Left renal cortex interstitium (tissue), 4 donors: ENCODE measurements at regions not wholly inside any gene's neighbourhood (a gene's known extent, or its start where the extent isn't known, plus 50 kb on each side); places are given as distances from the start of the nearest gene placed in this dataset.
A peak's percentile ranks its signal among the peaks of the same experiment; 100 is the strongest.

Experiments
- DNase-seq, 4 donors: peaks; one replicate each; pipeline ENCODE4 v3.0.0-alpha.2; 2013; ENCODE audit warnings: low read depth in 4 of 4, low spot score in 2 of 4, missing footprints in 1 of 4

GRCh38 chr9:129476821-129477611 lies 143.9 kb downstream of the C9orf50 start:
- DNase-seq: no peak

GRCh38 chr9:129474740-129475404 lies 146.0 kb downstream of the C9orf50 start:
- DNase-seq: no peak

- no peak for DNase-seq
Observed at GRCh38 chr9:129473523-129474244, 147.2 kb downstream of the C9orf50 start.

GRCh38 chr9:129472651-129473102 lies 148.2 kb downstream of the C9orf50 start:
- no peak for DNase-seq

- no peak for DNase-seq
Observed at GRCh38 chr9:129471201-129472019, 149.5 kb downstream of the C9orf50 start.

- no peak for DNase-seq
Observed at GRCh38 chr9:129469988-129470316, 150.9 kb downstream of the C9orf50 start.

- no peak for DNase-seq
Observed at GRCh38 chr9:129469188-129469987, 151.5 kb downstream of the C9orf50 start.

- no peak for DNase-seq
Observed at GRCh38 chr9:129467739-129468666, 152.9 kb downstream of the C9orf50 start.

GRCh38 chr9:129467004-129467588 lies 153.8 kb downstream of the C9orf50 start:
- no peak for DNase-seq

- DNase-seq: no peak
Observed at GRCh38 chr9:129465834-129466535, 154.9 kb downstream of the C9orf50 start.

GRCh38 chr9:129464972-129465833 lies 155.7 kb downstream of the C9orf50 start:
- DNase-seq: no peak

GRCh38 chr9:129463994-129464393 lies 156.9 kb downstream of the C9orf50 start:
- no peak for DNase-seq

GRCh38 chr9:129463477-129463876 lies 157.4 kb downstream of the C9orf50 start:
- no peak for DNase-seq

- DNase-seq: no peak
Observed at GRCh38 chr9:129462360-129462759, 158.5 kb downstream of the C9orf50 start.

- peak in 3 of 4 donors; percentile 98 to 100 (median 99) for DNase-seq
Observed at GRCh38 chr9:129460323-129461261, 160.3 kb downstream of the C9orf50 start.
